Upper lobe of left lung (tissue), 6 donors: ENCODE measurements at regions not wholly inside any gene's neighbourhood (a gene's known extent, or its start where the extent isn't known, plus 50 kb on each side); places are given as distances from the start of the nearest gene placed in this dataset.

Source experiments
- ATAC-seq, 2 donors: fragments of 200-7000 bp; cut with Tn5 transposase; one replicate each; pipeline ENCODE4 v1.9.1; 2022; ENCODE audit warnings: mild to moderate bottlenecking in 2 of 2, moderate library complexity in 2 of 2; ENCODE audit not compliant: low FRiP score in 2 of 2
- DNase-seq, 2 donors: peaks; one replicate each; pipeline ENCODE4 v3.0.0-alpha.2; 2019 to 2020
- H3K27ac ChIP-seq, 4 donors: fragments of 200-600 bp; sonication (generic); one replicate each; pipeline ENCODE4 v1.5.1; 2016 to 2019
- H3K27me3 ChIP-seq, 4 donors: fragments of 200-600 bp; sonication (generic); one replicate each; pipeline ENCODE4 v1.5.1; 2017 to 2019
- H3K36me3 ChIP-seq, 4 donors: fragments of 200-600 bp; sonication (generic); one replicate each; pipeline ENCODE4 v1.5.1; 2016 to 2019
- H3K4me1 ChIP-seq, 4 donors: fragments of 200-600 bp; sonication (generic); one replicate each; pipeline ENCODE4 v1.5.1; 2018 to 2019
- H3K4me3 ChIP-seq, 4 donors: fragments of 200-600 bp; sonication (generic); one replicate each; pipeline ENCODE4 v1.5.1; 2017 to 2019; ENCODE audit warnings: mild to moderate bottlenecking in 2 of 4, moderate library complexity in 1 of 4
- H3K9me3 ChIP-seq, 4 donors: fragments of 200-600 bp; sonication (generic); one replicate each; pipeline ENCODE4 v1.5.1; 2018 to 2019
- CTCF ChIP-seq, 6 experiments: fragments of 450-650 bp in 4 of 6; fragments of 200-600 bp in 2 of 6; sonication (generic) in 2 of 6; IDR thresholded peaks; one replicate each; pipeline ENCODE4 v1.5.1; 2016 to 2019; ENCODE audit warnings: antibody characterized with exemption in 6 of 6
- EP300 ChIP-seq, 4 donors: sonication (generic); formaldehyde crosslinking; IDR thresholded peaks; one replicate each; pipeline ENCODE4 v1.5.1; 2017; ENCODE audit warnings: antibody characterized with exemption in 4 of 4, control low read depth in 2 of 4
- POLR2A ChIP-seq, 4 donors: fragments of 450-650 bp; IDR thresholded peaks; one replicate each; pipeline ENCODE4 v1.5.1; 2016 to 2017; ENCODE audit warnings: antibody characterized with exemption in 4 of 4, mild to moderate bottlenecking in 2 of 4
- POLR2AphosphoS5 ChIP-seq, 2 donors: sonication (generic); formaldehyde crosslinking; IDR thresholded peaks; one replicate each; pipeline ENCODE4 v1.5.1; 2017; ENCODE audit warnings: antibody characterized with exemption in 2 of 2
- WGBS, 2 donors: methylation state at CpG; one replicate each; pipeline ENCODE4 v1.1.5; 2017 to 2018; 5-methylcytosine and 5-hydroxymethylcytosine counted together
- donor health status: DM: no; HTN: no; CAD: no; lungs with moderate emphysema.
- donor health status: DM: no; HTN: yes; CAD: no; lungs with severe emphysema.

- no peaks in the 10 kb centered on the region for H3K4me1 ChIP-seq
- H3K27ac ChIP-seq: no peak overlapping the region
- H3K27me3 ChIP-seq: no peaks in the 10 kb centered on the region
- no peak overlapping the region for H3K4me3 ChIP-seq
- TF ChIP-seq POLR2A (IDR thresholded peaks at IDR 0.05): no peak
- TF ChIP-seq POLR2AphosphoS5 (IDR thresholded peaks at IDR 0.05): no peak
- no peak for TF ChIP-seq EP300 (IDR thresholded peaks at IDR 0.05)
- no peak for TF ChIP-seq CTCF (IDR thresholded peaks at IDR 0.05)
- 79 to 82% methylated on average over 2 of the region's 2 CpGs for WGBS, 2 donors
- ATAC-seq (no peak), DNase-seq (no peak)
- H3K9me3 ChIP-seq: peaks cover 0 to 12% (median 11%) of the 10 kb centered on the region in 4 donors
- no peaks in the 10 kb centered on the region for H3K36me3 ChIP-seq
Observed at GRCh38 chr17:77022766-77023165, 118.0 kb upstream of the SEC14L1 start.

GRCh38 chr17:77025781-77026180 is 115.0 kb upstream of the SEC14L1 start:
- Histone ChIP-seq H3K4me1 (no peaks in the 10 kb centered on the region), H3K27me3 (no peaks in the 10 kb centered on the region), H3K4me3 (no peak overlapping the region), H3K27ac (no peak overlapping the region), H3K36me3 (no peaks in the 10 kb centered on the region), H3K9me3 (peaks cover 0 to 12% (median 11%) of the 10 kb centered on the region in 4 donors)
- WGBS, 2 donors: 79 to 88% methylated on average over 2 of the region's 2 CpGs
- ATAC-seq (no peak), DNase-seq (no peak)
- TF ChIP-seq EP300 (IDR thresholded peaks at IDR 0.05) (no peak), POLR2AphosphoS5 (IDR thresholded peaks at IDR 0.05) (no peak), POLR2A (IDR thresholded peaks at IDR 0.05) (no peak), CTCF (IDR thresholded peaks at IDR 0.05) (no peak)

- 54 to 80% methylated on average over 3 of the region's 3 CpGs for WGBS, 2 donors
Observed at GRCh38 chr17:77027271-77027889, 113.4 kb upstream of the SEC14L1 start.

GRCh38 chr17:77028900-77029299 is 111.9 kb upstream of the SEC14L1 start:
- TF ChIP-seq EP300 (IDR thresholded peaks at IDR 0.05): no peak
- H3K27me3 ChIP-seq: no peaks in the 10 kb centered on the region
- no peak for DNase-seq
- 90 to 95% methylated on average over 8 of the region's 8 CpGs for WGBS, 2 donors
- H3K9me3 ChIP-seq: peaks cover 7 to 21% (median 20%) of the 10 kb centered on the region in 4 donors
- H3K27ac ChIP-seq: no peak overlapping the region
- ATAC-seq: no peak
- H3K4me3 ChIP-seq: no peak overlapping the region
- no peaks in the 10 kb centered on the region for H3K36me3 ChIP-seq
- H3K4me1 ChIP-seq: no peaks in the 10 kb centered on the region

More at GRCh38 chr17:77027271-77027889, 113.4 kb upstream of the SEC14L1 start:
- DNase-seq (no peak), ATAC-seq (no peak)
- H3K36me3 ChIP-seq: no peaks in the 10 kb centered on the region
- H3K27me3 ChIP-seq: no peaks in the 10 kb centered on the region
- H3K4me1 ChIP-seq: no peaks in the 10 kb centered on the region
- TF ChIP-seq POLR2AphosphoS5 (IDR thresholded peaks at IDR 0.05) (no peak), POLR2A (IDR thresholded peaks at IDR 0.05) (no peak), EP300 (IDR thresholded peaks at IDR 0.05) (no peak), CTCF (IDR thresholded peaks at IDR 0.05) (no peak)
- H3K9me3 ChIP-seq: peaks cover 7 to 21% (median 20%) of the 10 kb centered on the region in 4 donors
- H3K4me3 ChIP-seq: no peak overlapping the region
- H3K27ac ChIP-seq: no peak overlapping the region

- H3K27me3 ChIP-seq: no peaks in the 10 kb centered on the region
- H3K4me1 ChIP-seq: no peaks in the 10 kb centered on the region
- H3K27ac ChIP-seq: no peak overlapping the region
- no peak for ATAC-seq
- TF ChIP-seq POLR2A (IDR thresholded peaks at IDR 0.05) (no peak), POLR2AphosphoS5 (IDR thresholded peaks at IDR 0.05) (no peak), CTCF (IDR thresholded peaks at IDR 0.05) (no peak), EP300 (IDR thresholded peaks at IDR 0.05) (no peak)
- H3K9me3 ChIP-seq: peaks cover 7 to 9% (median 8%) of the 10 kb centered on the region in 4 donors
- WGBS, 2 donors: 76 to 88% methylated on average over 2 to 4 of the region's 4 CpGs
- no peak for DNase-seq
- H3K36me3 ChIP-seq: no peaks in the 10 kb centered on the region
- H3K4me3 ChIP-seq: no peak overlapping the region
Observed at GRCh38 chr17:77032929-77033328, 107.8 kb upstream of the SEC14L1 start.
